ENCODE measurements at regions not wholly inside any gene's neighbourhood (a gene's known extent, or its start where the extent isn't known, plus 50 kb on each side); places are given as distances from the start of the nearest gene placed in this dataset.

GRCh38 chr13:86095351-86095750 is 296.1 kb upstream of the SLITRK6 start:
- TF ChIP-seq CTCF (conservative IDR thresholded peaks at IDR 0.05): no peak
- H2BK20ac ChIP-seq (ENCODE audit: low read depth, low read length, poor library complexity, severe bottlenecking): no peak overlapping the region
- Mint-ChIP-seq H3K9me3 (no peaks in the 10 kb centered on the region), H3K36me3 (ENCODE audit: insufficient read depth in 1 of 3, low read depth in 3 of 3) (no peaks in the 10 kb centered on the region), H3K27me3 (ENCODE audit: low read depth) (no peaks in the 10 kb centered on the region), H3K27ac (no peak overlapping the region), H3K4me3 (no peak overlapping the region), H3K4me1 (no peaks in the 10 kb centered on the region)
- H3K4me2 ChIP-seq (ENCODE audit: insufficient read depth, insufficient read length, low read length): no peak overlapping the region
- H3K18ac ChIP-seq (ENCODE audit: insufficient read length, low read depth, low read length): no peak overlapping the region
- H2AFZ ChIP-seq (ENCODE audit: low read length): no peak overlapping the region
- H3K79me2 ChIP-seq (ENCODE audit: insufficient read depth, low read length): no peaks in the 10 kb centered on the region
- no peak overlapping the region for H3K23ac ChIP-seq (ENCODE audit: insufficient read length, low read depth, low read length)
- H4K8ac ChIP-seq (replicated peaks; ENCODE audit: insufficient read length, low read depth, low read length): no peak overlapping the region
- no CpG with 5 or more reads among the region's 3 CpGs for WGBS (ENCODE audit: extremely low coverage, insufficient read length, low lambda C conversion rate)
- no peak overlapping the region for H3K9ac ChIP-seq (ENCODE audit: extremely low read depth, insufficient read length, low read length)
- H3T11ph ChIP-seq (ENCODE audit: low read length): no peak overlapping the region
- H3K9me3 ChIP-seq (ENCODE audit: control insufficient read depth, low read depth, low read length): no peaks in the 10 kb centered on the region
- no peak overlapping the region for H2BK15ac ChIP-seq (ENCODE audit: low read depth, low read length)
- H2BK5ac ChIP-seq (ENCODE audit: insufficient read length, low read length): no peak overlapping the region
- no peak overlapping the region for H4K91ac ChIP-seq (ENCODE audit: insufficient read length, low read depth, low read length)
- no peaks in the 10 kb centered on the region for H3K27me3 ChIP-seq (ENCODE audit: insufficient read depth, low read length)
- no peaks in the 10 kb centered on the region for H4K20me1 ChIP-seq (ENCODE audit: control insufficient read depth, insufficient read depth, insufficient read length)
- H2AK5ac ChIP-seq (ENCODE audit: insufficient read length, low read length): no peak overlapping the region
- H4K5ac ChIP-seq (ENCODE audit: insufficient read length, low read depth, low read length): no peak overlapping the region
- H3K79me1 ChIP-seq (ENCODE audit: insufficient read depth, low read depth, low read length, poor library complexity, severe bottlenecking): no peaks in the 10 kb centered on the region
- no peaks in the 10 kb centered on the region for H3K23me2 ChIP-seq (ENCODE audit: insufficient read length, low read depth, low read length, poor library complexity, severe bottlenecking)
- no peak overlapping the region for H3K4ac ChIP-seq (ENCODE audit: low read depth, low read length)
- no peak overlapping the region for H3K27ac ChIP-seq (ENCODE audit: insufficient read length, low read depth, low read length)
- H2BK120ac ChIP-seq (ENCODE audit: low read depth, low read length, poor library complexity, severe bottlenecking): no peak overlapping the region
- no peak overlapping the region for H3K56ac ChIP-seq (ENCODE audit: insufficient read length, low read depth, low read length)
- no peaks in the 10 kb centered on the region for H3K4me1 ChIP-seq (ENCODE audit: insufficient read depth, low read length)
- no peak overlapping the region for H3K14ac ChIP-seq (ENCODE audit: insufficient read depth, low read length)
- DNase-seq: no peak
- no peak overlapping the region for H2BK12ac ChIP-seq (ENCODE audit: insufficient read length, low read depth, low read length)

All from H9 (cell line).